ENCODE measurements at regions not wholly inside any gene's neighbourhood (a gene's known extent, or its start where the extent isn't known, plus 50 kb on each side); places are given as distances from the start of the nearest gene placed in this dataset.
A peak's percentile ranks its signal among the peaks of the same experiment; 100 is the strongest.

DNA sequence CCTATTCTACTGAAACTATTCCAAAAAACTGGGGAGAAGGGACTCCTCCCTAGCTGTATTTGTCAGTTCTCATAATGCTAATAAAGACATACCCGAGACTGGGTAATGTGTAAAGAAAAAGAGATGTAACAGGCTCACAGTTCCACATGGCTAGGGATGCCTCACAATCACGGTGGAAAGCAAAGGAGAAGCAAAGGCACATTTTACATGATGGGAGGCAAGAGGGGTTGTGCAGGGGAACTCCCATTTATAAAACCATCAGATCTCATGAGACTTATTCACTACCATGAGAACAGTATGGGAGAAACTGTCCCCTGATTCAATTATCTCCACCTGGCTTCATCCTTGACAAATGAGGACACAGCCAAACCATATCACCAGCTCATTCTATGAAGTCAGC lies 111.2 kb upstream of the RIPOR2 start:
- H3K4me3 ChIP-seq (ENCODE audit: low read depth, low read length) = no peak overlapping the region
- DNase-seq (ENCODE audit: low read depth, low spot score) = no peak
- in situ Hi-C loops (cut with HindIII; ENCODE audit: low sequenced_read_pairs) = no loop called here
- TF ChIP-seq, protein P1, sequence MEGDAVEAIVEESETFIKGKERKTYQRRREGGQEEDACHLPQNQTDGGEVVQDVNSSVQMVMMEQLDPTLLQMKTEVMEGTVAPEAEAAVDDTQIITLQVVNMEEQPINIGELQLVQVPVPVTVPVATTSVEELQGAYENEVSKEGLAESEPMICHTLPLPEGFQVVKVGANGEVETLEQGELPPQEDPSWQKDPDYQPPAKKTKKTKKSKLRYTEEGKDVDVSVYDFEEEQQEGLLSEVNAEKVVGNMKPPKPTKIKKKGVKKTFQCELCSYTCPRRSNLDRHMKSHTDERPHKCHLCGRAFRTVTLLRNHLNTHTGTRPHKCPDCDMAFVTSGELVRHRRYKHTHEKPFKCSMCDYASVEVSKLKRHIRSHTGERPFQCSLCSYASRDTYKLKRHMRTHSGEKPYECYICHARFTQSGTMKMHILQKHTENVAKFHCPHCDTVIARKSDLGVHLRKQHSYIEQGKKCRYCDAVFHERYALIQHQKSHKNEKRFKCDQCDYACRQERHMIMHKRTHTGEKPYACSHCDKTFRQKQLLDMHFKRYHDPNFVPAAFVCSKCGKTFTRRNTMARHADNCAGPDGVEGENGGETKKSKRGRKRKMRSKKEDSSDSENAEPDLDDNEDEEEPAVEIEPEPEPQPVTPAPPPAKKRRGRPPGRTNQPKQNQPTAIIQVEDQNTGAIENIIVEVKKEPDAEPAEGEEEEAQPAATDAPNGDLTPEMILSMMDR (IDR thresholded peaks at IDR 0.05; ENCODE audit: low read depth, low read length) = no peak

DNA sequence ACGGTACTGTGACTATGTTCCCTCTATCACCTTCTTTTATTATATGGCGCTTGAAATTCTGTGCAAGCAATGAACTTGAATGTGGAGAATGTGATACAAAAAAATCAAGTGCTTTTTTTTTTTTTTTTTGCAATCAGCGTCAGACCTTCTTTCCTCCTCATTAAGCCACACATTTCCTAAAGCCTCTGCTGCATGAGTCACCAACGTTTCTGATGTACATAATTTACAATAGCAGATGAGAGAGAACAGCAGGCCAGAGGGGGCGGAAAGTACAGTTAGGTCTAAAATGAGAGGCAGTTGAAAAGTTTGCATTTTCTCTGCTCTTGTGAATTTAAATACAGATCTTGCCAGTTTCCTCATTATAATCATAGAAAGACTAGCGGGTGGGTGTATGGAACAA lies 114.6 kb upstream of the RIPOR2 start:
- H3K4me3 ChIP-seq (ENCODE audit: low read depth, low read length) = no peak overlapping the region
- DNase-seq (ENCODE audit: low read depth, low spot score) = peak; percentile 77
- in situ Hi-C loops (cut with HindIII; ENCODE audit: low sequenced_read_pairs) = no loop called here
- TF ChIP-seq, protein P1 (IDR thresholded peaks at IDR 0.05; ENCODE audit: low read depth, low read length) = no peak

DNA sequence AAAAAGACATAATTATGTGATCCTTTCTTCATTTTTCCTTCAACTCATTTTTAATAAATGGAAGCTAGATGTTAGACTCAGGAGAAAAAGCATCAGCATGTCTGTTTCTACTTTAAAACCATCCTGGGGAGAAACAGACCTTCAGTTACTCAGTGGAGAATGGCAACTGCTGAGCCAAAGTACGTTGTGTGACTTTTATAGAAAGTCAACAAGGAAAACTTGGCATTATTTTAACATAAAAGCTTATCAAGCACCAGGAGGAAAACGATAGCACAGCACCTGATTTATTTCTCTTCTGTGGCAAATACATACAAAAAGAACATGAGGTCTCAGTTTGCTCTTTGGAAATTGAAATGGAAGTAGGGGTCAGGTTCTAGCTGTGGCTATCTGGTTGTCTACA lies 115.3 kb upstream of the RIPOR2 start:
- TF ChIP-seq, protein P1 (IDR thresholded peaks at IDR 0.05; ENCODE audit: low read depth, low read length) = no peak
- in situ Hi-C loops (cut with HindIII; ENCODE audit: low sequenced_read_pairs) = no loop called here
- H3K4me3 ChIP-seq (ENCODE audit: low read depth, low read length) = no peak overlapping the region
- no peak for DNase-seq (ENCODE audit: low read depth, low spot score)

DNA sequence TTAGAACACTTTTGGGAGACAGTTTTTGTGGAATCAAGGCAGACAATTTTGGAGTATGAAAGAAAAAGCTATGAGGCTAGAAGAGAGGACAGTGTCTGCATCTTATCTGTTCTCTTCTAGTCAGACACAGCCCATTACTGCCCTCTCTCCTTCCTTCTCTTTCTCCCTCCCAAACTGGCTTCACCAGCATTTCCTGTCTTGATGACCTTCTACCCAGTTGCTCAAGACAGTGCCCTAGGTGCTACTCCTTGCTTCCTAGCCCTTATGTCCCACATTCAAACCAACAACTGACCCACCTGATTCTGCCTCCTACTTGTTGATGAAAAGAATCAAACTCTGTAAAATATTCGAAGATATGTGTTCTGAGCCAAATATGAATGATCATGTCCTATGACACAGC lies 116.4 kb upstream of the RIPOR2 start:
- H3K4me3 ChIP-seq (ENCODE audit: low read depth, low read length) = no peak overlapping the region
- in situ Hi-C loops (cut with HindIII; ENCODE audit: low sequenced_read_pairs) = no loop called here
- TF ChIP-seq, protein P1 (IDR thresholded peaks at IDR 0.05; ENCODE audit: low read depth, low read length) = no peak
- no peak for DNase-seq (ENCODE audit: low read depth, low spot score)

DNA sequence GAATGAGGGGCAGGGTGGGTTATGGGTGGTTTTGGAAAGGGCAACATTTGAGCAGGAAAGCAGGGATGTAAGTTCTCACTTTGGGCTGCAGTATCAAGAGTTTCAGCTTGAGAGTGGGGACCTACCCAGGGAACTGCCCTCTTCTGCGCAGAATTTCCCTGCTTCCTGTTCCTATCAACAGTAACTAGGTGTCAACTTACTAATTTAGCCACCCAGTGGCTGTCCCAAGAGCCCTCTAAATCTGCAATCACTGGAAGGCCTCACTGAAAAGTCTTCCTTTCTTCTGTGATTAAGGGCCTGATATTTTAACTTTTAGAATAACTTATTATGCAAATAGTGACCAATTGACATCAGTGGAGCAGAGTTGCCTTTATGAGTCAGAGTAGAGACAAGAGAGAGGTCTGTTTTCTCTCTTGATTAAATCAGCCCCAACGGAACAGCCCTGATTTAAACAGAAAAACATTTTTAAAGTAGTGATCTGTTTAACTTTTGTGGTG lies 118.2 kb upstream of the RIPOR2 start:
- peak; percentile 84 for DNase-seq (ENCODE audit: low read depth, low spot score)
- H3K4me3 ChIP-seq (ENCODE audit: low read depth, low read length) = no peak overlapping the region
- TF ChIP-seq, protein P1 (IDR thresholded peaks at IDR 0.05; ENCODE audit: low read depth, low read length) = no peak
- in situ Hi-C loops (cut with HindIII; ENCODE audit: low sequenced_read_pairs) = no loop called here

DNA sequence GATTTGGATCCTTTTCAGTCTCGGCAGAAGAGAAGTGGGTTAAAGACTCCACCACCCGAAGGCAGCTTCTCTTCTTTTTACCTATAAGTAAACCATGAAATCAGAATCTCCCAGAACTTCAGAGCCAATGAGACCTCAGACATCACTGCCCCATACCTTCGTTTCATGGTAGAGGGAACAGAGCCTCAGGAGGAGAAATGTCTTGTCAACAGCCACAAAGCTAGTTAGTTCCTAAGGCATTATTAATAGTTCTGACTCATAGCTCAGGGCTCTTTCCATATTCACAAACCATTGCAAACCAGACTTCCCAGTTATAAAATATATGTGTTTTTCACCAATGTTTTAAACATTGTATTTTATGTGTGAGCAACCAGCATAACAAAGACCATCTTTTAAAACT lies 118.7 kb upstream of the RIPOR2 start:
- TF ChIP-seq, protein P1 (IDR thresholded peaks at IDR 0.05; ENCODE audit: low read depth, low read length) = no peak
- peak; percentile 82 for DNase-seq (ENCODE audit: low read depth, low spot score)
- no peak overlapping the region for H3K4me3 ChIP-seq (ENCODE audit: low read depth, low read length)
- in situ Hi-C loops (cut with HindIII; ENCODE audit: low sequenced_read_pairs) = no loop called here

DNA sequence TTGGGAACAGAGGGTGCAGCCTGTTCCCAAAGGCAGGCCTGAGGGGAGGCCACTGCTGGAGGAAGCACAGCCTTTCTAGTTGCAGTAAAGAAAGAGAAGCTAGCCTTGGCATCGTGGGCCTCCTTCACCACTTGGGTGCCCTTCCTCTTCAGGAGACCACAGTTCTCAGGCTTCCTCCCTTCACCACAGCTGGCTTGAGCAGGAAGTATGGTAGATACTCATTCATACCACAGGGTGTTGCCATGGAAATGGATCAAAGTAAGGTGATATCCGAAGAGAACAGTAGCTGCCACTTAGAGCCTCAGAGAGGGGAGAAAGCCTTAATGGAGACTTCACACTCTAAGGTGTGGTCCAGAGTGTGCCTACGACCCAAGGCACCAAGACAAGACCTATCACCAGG lies 120.4 kb upstream of the RIPOR2 start:
- TF ChIP-seq, protein P1 (IDR thresholded peaks at IDR 0.05; ENCODE audit: low read depth, low read length) = no peak
- no peak for DNase-seq (ENCODE audit: low read depth, low spot score)
- in situ Hi-C loops (cut with HindIII; ENCODE audit: low sequenced_read_pairs) = no loop called here
- H3K4me3 ChIP-seq (ENCODE audit: low read depth, low read length) = no peak overlapping the region
